K562 (cell line): ENCODE measurements at regions not wholly inside any gene's neighbourhood (a gene's known extent, or its start where the extent isn't known, plus 50 kb on each side); places are given as distances from the start of the nearest gene placed in this dataset.

ENCODE experiments used
- ATAC-seq: fragments of 200-7000 bp; cut with Tn5 transposase; 3 replicates; pipeline ENCODE4 v1.9.1; 2020; ENCODE audit warnings: moderate library complexity
- BruUV-seq: library from RNA; stranded (reverse); fragments of 400-500 nt; replicated peaks from 2 replicates; lab custom pipeline; 2021; lab: Mats Ljungman, UMichigan
- CTCF ChIA-PET: fragments of 300-600 bp; formaldehyde crosslinking; extraction: SDS; loops from one replicate; lab custom pipeline; 2021; ENCODE audit warnings: low intra/inter-chr PET ratio; lab: Yijun Ruan, JAX
- POLR2A ChIA-PET: fragments of 300-600, 350-650 bp; sonication (Branson Sonifier 250); formaldehyde crosslinking; extraction: SDS; loops from one replicate; lab custom pipeline; 2021; ENCODE audit warnings: antibody characterized with exemption, inconsistent platforms; lab: Yijun Ruan, JAX
- DNase-seq, 4 experiments: peaks; one replicate each; pipeline versions ENCODE4 v3.0.0 to v3.0.0-alpha.2; 2011 to 2018; ENCODE audit warnings: low spot score in 3 of 4, mixed read lengths in 3 of 4; ENCODE audit errors: extremely low read depth in 1 of 4
- FAIRE-seq: peaks from 2 replicates; lab custom pipeline; 2011; peaks lifted over from hg19 to GRCh38; lab: Jason Lieb, UNC
- H2AFZ ChIP-seq: 2 replicates; pipeline ENCODE4 v1.6.0; 2011; ENCODE audit warnings: low read depth, low read length, control low read depth, inconsistent platforms
- H3K27ac ChIP-seq: fragments of 200-600 bp; 3 replicates; pipeline ENCODE4 v1.8.0; 2011; ENCODE audit warnings: low read depth, mild to moderate bottlenecking, control low read depth, inconsistent platforms, low read length, moderate library complexity, mixed read lengths; ENCODE audit errors: extremely low read depth
- H3K27me3 ChIP-seq, 2 experiments: fragments of 300-600 bp in 1 of 2; 2 replicates in 1 of 2; 3 replicates in 1 of 2; pipeline versions ENCODE4 v1.6.0 to v1.8.0; 2011; ENCODE audit warnings: inconsistent platforms in 2 of 2, low read length in 2 of 2, mild to moderate bottlenecking in 1 of 2, mixed read lengths in 1 of 2, moderate library complexity in 1 of 2; ENCODE audit not compliant: control insufficient read depth in 2 of 2, insufficient read depth in 2 of 2
- H3K36me3 ChIP-seq: fragments of 300-600 bp; 3 replicates; pipeline ENCODE4 v1.8.0; 2011; ENCODE audit warnings: mild to moderate bottlenecking, low read length, inconsistent platforms; ENCODE audit not compliant: control insufficient read depth, insufficient read depth
- H3K4me1 ChIP-seq, 2 experiments: fragments of 200-600 bp in 1 of 2; replicated peaks in 1 of 2; 2 replicates in 1 of 2; 3 replicates in 1 of 2; pipeline versions ENCODE4 v1.5.1 to v1.8.0; 2011; ENCODE audit warnings: inconsistent platforms in 2 of 2, low read length in 2 of 2, mild to moderate bottlenecking in 1 of 2, mixed read lengths in 1 of 2, moderate library complexity in 1 of 2; ENCODE audit not compliant: control insufficient read depth in 2 of 2, insufficient read depth in 2 of 2
- H3K4me2 ChIP-seq: 2 replicates; pipeline ENCODE4 v1.6.1; 2011; ENCODE audit warnings: low read length, control low read depth, inconsistent platforms, mixed read lengths; ENCODE audit not compliant: insufficient read depth
- H3K4me3 ChIP-seq: fragments of 200-600 bp; sonication (generic), shearing (Covaris generic); 2 replicates; pipeline ENCODE4 v1.5.1; 2016; ENCODE audit warnings: control low read depth, inconsistent platforms
- H3K79me2 ChIP-seq: fragments of 200-600 bp; 3 replicates; pipeline ENCODE4 v1.8.0; 2011; ENCODE audit warnings: low read length, inconsistent platforms; ENCODE audit not compliant: control insufficient read depth, insufficient read depth
- H3K9ac ChIP-seq, 2 experiments: 2 replicates each; pipeline versions ENCODE4 v1.6.0 to v1.6.1; 2011; ENCODE audit warnings: low read depth in 2 of 2, low read length in 2 of 2, control low read depth in 1 of 2, inconsistent platforms in 1 of 2, mild to moderate bottlenecking in 1 of 2, mixed read lengths in 1 of 2; ENCODE audit not compliant: insufficient read depth in 1 of 2
- H3K9me1 ChIP-seq: one replicate; pipeline ENCODE4 v1.6.0; 2011; ENCODE audit warnings: inconsistent platforms, mild to moderate bottlenecking, low read length, moderate library complexity; ENCODE audit not compliant: control insufficient read depth, insufficient read depth
- H3K9me3 ChIP-seq: replicated peaks from 2 replicates; pipeline ENCODE4 v1.5.1; 2011; ENCODE audit warnings: low read depth, low read length, inconsistent platforms; ENCODE audit not compliant: control insufficient read depth, insufficient read depth
- H4K20me1 ChIP-seq: replicated peaks from 2 replicates; pipeline ENCODE4 v1.6.1; 2011; ENCODE audit warnings: low read length, inconsistent platforms, mixed read lengths; ENCODE audit not compliant: control insufficient read depth, insufficient read depth
- CBFA2T3 ChIP-seq: fragments of 450-650 bp; IDR thresholded peaks from 2 replicates; pipeline ENCODE4 v1.6.1; 2017
- DIDO1 ChIP-seq: fragments of 450-650 bp; IDR thresholded peaks from 2 replicates; pipeline ENCODE4 v1.6.1; 2016; ENCODE audit warnings: low read depth, missing biosample characterization, missing genetic modification characterization
- E2F6 ChIP-seq, 2 experiments: IDR thresholded peaks; 2 replicates each; pipeline ENCODE4 v1.6.1; 2011; ENCODE audit warnings: borderline replicate concordance in 1 of 2, control low read depth in 1 of 2, low read depth in 1 of 2, low read length in 1 of 2, mild to moderate bottlenecking in 1 of 2, mixed read lengths in 1 of 2, moderate library complexity in 1 of 2; ENCODE audit not compliant: insufficient read depth in 1 of 2, insufficient read length in 1 of 2, poor library complexity in 1 of 2, severe bottlenecking in 1 of 2; ENCODE audit errors: extremely low read depth in 1 of 2
- PTTG1 ChIP-seq: fragments of 450-650 bp; IDR thresholded peaks from 2 replicates; pipeline ENCODE4 v1.6.1; 2016; ENCODE audit warnings: low read depth, mild to moderate bottlenecking, missing genetic modification characterization, missing compliant biosample characterization
- SAFB2 ChIP-seq: fragments of 200-400 bp; formaldehyde crosslinking; IDR thresholded peaks from 2 replicates; pipeline ENCODE4 v1.6.1; 2018; ENCODE audit warnings: borderline replicate concordance, low read length, low read depth, moderate library complexity; ENCODE audit not compliant: severe bottlenecking
- STAT6 ChIP-seq: sonication (generic); formaldehyde crosslinking; IDR thresholded peaks from 2 replicates; pipeline ENCODE4 v1.8.1; 2023; ENCODE audit warnings: mild to moderate bottlenecking, missing genetic modification reagents
- TOE1 ChIP-seq, 2 experiments: fragments of 450-650 bp in 1 of 2; sonication (generic) in 1 of 2; formaldehyde crosslinking in 1 of 2; IDR thresholded peaks; 2 replicates each; pipeline versions ENCODE4 v1.7.1 to v1.8.0; 2016 to 2022; ENCODE audit warnings: borderline replicate concordance in 2 of 2, mild to moderate bottlenecking in 2 of 2, antibody characterized with exemption in 1 of 2, inconsistent platforms in 1 of 2, low read depth in 1 of 2, missing genetic modification reagents in 1 of 2, moderate library complexity in 1 of 2
- XRCC5 ChIP-seq: fragments of 200-400 bp; formaldehyde crosslinking; IDR thresholded peaks from 2 replicates; pipeline ENCODE4 v1.6.1; 2017; ENCODE audit warnings: low read depth, mild to moderate bottlenecking, low read length
- WGBS: fragments of 100-300 bp; shearing (Covaris generic); methylation state at CpG from one replicate; pipeline ENCODE4 v1.1.6; 2016; ENCODE audit warnings: low coverage, mixed read lengths; ENCODE audit not compliant: insufficient coverage; ENCODE audit errors: missing lambda C conversion rate; 5-methylcytosine and 5-hydroxymethylcytosine counted together
- in situ Hi-C: fragments of 300-500 bp; cut with MboI; formaldehyde crosslinking; loops from 4 replicates; pipeline ENCODE4 v1.15.0; 2018; ENCODE audit warnings: inconsistent platforms, mixed read lengths
- intact Hi-C: fragments of 100-400 bp; cut with micrococcal nuclease; formaldehyde crosslinking; loops from 2 replicates; pipeline ENCODE4 v1.14.2; 2022

- BruUV-seq = no TSS peak
- Histone ChIP-seq H3K9me1 (no peaks in the 10 kb centered on the region), H4K20me1 (no peaks in the 10 kb centered on the region), H3K79me2 (no peaks in the 10 kb centered on the region), H3K4me1 (no peaks in the 10 kb centered on the region), H3K4me3 (no peak overlapping the region), H3K9ac (no peak overlapping the region), H2AFZ (no peak overlapping the region), H3K27me3 (no peaks in the 10 kb centered on the region), H3K4me2 (no peak overlapping the region), H3K36me3 (no peaks in the 10 kb centered on the region), H3K27ac (no peak overlapping the region), H3K9me3 (no peaks in the 10 kb centered on the region)
- in situ Hi-C loops = no loop called here
- TF ChIP-seq SAFB2 (no peak), TOE1 (IDR thresholded peaks at IDR 0.05; ENCODE audit: borderline replicate concordance) (no peak), TOE1 (CRISPR knock-in tag; IDR thresholded peaks at IDR 0.05; ENCODE audit: borderline replicate concordance, low read depth) (no peak)
- FAIRE-seq (no peak), DNase-seq (no peak), ATAC-seq (no peak)
- CTCF ChIA-PET = no interaction called here
- no CpG with 5 or more reads among the region's 2 CpGs for WGBS
- intact Hi-C loops = no loop called here
- POLR2A ChIA-PET = no interaction called here
Observed at GRCh38 chr9:26148128-26148527, 469.9 kb upstream of the TUSC1 start.

- no peak overlapping the region for H3K9ac ChIP-seq
- no peak overlapping the region for H3K4me2 ChIP-seq
- no CpG with 5 or more reads among the region's 10 CpGs for WGBS
- FAIRE-seq (no peak), DNase-seq (no peak), ATAC-seq (no peak)
- no peak overlapping the region for H3K4me3 ChIP-seq
- no peaks in the 10 kb centered on the region for H3K9me1 ChIP-seq
- H3K27me3 ChIP-seq = no peaks in the 10 kb centered on the region
- TF ChIP-seq STAT6 (CRISPR knock-in tag) (no peak), PTTG1 (no peak), CBFA2T3 (no peak), XRCC5 (no peak), DIDO1 (tag) (no peak), E2F6 (IDR thresholded peaks at IDR 0.05; ENCODE audit: borderline replicate concordance in 1 of 2, extremely low read depth in 1 of 2, insufficient read depth in 1 of 2, insufficient read length in 1 of 2, low read depth in 1 of 2, low read length in 1 of 2, poor library complexity in 1 of 2, severe bottlenecking in 1 of 2) (no peak)
- H3K4me1 ChIP-seq = no peaks in the 10 kb centered on the region
- H2AFZ ChIP-seq = no peak overlapping the region
- H3K9me3 ChIP-seq = no peaks in the 10 kb centered on the region
- intact Hi-C loops (no loop called here), in situ Hi-C loops (no loop called here)
- CTCF ChIA-PET = no interaction called here
- POLR2A ChIA-PET = no interaction called here
- H3K79me2 ChIP-seq = no peaks in the 10 kb centered on the region
- no TSS peak for BruUV-seq
- no peak overlapping the region for H3K27ac ChIP-seq
- H4K20me1 ChIP-seq = no peaks in the 10 kb centered on the region
- H3K36me3 ChIP-seq = no peaks in the 10 kb centered on the region
Observed at GRCh38 chr9:26145938-26146337, 467.7 kb upstream of the TUSC1 start.
